OCI-LY3 (cell line): ENCODE measurements at regions not wholly inside any gene's neighbourhood (a gene's known extent, or its start where the extent isn't known, plus 50 kb on each side); places are given as distances from the start of the nearest gene placed in this dataset.

Source experiments
- H2AFZ ChIP-seq: fragments of 200-600, 300-600 bp; shearing (Covaris generic); 2 replicates; pipeline ENCODE4 v1.6.0; 2014; ENCODE audit warnings: antibody characterized with exemption, low read depth, low read length
- H3K27ac ChIP-seq: fragments of 200-600, 300-600 bp; sonication (generic); 2 replicates; pipeline ENCODE4 v1.5.1; 2014; ENCODE audit warnings: mild to moderate bottlenecking, low read length, moderate library complexity, mixed read lengths
- H3K27me3 ChIP-seq: fragments of 200-600, 300-600 bp; sonication (generic); 2 replicates; pipeline ENCODE4 v1.6.1; 2014; ENCODE audit warnings: low read depth, low read length, mixed read lengths
- H3K36me3 ChIP-seq: fragments of 200-600, 300-600 bp; sonication (generic); replicated peaks from 2 replicates; pipeline ENCODE3; 2014; ENCODE audit warnings: low read depth, low read length, mixed read lengths
- H3K4me1 ChIP-seq: fragments of 300-600, 200-600 bp; sonication (generic); 2 replicates; pipeline ENCODE4 v1.6.1; 2014; ENCODE audit warnings: low read length, mixed read lengths
- H3K4me2 ChIP-seq: fragments of 200-600, 300-600 bp; sonication (generic); 2 replicates; pipeline ENCODE4 v1.6.1; 2014; ENCODE audit warnings: low read length, mixed read lengths
- H3K4me3 ChIP-seq: fragments of 300-600, 200-600 bp; sonication (generic); 2 replicates; pipeline ENCODE4 v1.5.1; 2014; ENCODE audit warnings: antibody characterized with exemption, mild to moderate bottlenecking, low read length, moderate library complexity
- H3K79me2 ChIP-seq: fragments of 300-600, 200-600 bp; shearing (Covaris generic); 2 replicates; pipeline ENCODE4 v1.6.1; 2014; ENCODE audit warnings: mild to moderate bottlenecking, low read length, mixed read lengths
- H3K9ac ChIP-seq: fragments of 300-600, 200-600 bp; shearing (Covaris generic); 2 replicates; pipeline ENCODE4 v1.6.0; 2014; ENCODE audit warnings: mild to moderate bottlenecking, low read length, moderate library complexity
- H3K9me3 ChIP-seq: fragments of 200-600, 300-600 bp; shearing (Covaris generic); 2 replicates; pipeline ENCODE4 v1.6.1; 2014; ENCODE audit warnings: low read length, mixed read lengths; ENCODE audit not compliant: insufficient read depth
- H4K20me1 ChIP-seq: fragments of 200-600, 300-600 bp; sonication (generic); 2 replicates; pipeline ENCODE4 v1.6.1; 2016; ENCODE audit warnings: low read length, mixed read lengths; ENCODE audit not compliant: insufficient read depth
- EZH2phosphoT487 ChIP-seq: fragments of 200-600 bp; shearing (Covaris generic); IDR thresholded peaks from 2 replicates; pipeline ENCODE4 v1.6.1; 2018; ENCODE audit warnings: antibody characterized with exemption, mixed run types, low read depth
- TF ChIP-seq, protein P1 (sequence below): fragments of 200-600, 300-600 bp; sonication (generic); IDR thresholded peaks from 2 replicates; pipeline ENCODE4 v1.5.1; 2014; ENCODE audit warnings: antibody characterized with exemption, low read length, low read depth

DNA sequence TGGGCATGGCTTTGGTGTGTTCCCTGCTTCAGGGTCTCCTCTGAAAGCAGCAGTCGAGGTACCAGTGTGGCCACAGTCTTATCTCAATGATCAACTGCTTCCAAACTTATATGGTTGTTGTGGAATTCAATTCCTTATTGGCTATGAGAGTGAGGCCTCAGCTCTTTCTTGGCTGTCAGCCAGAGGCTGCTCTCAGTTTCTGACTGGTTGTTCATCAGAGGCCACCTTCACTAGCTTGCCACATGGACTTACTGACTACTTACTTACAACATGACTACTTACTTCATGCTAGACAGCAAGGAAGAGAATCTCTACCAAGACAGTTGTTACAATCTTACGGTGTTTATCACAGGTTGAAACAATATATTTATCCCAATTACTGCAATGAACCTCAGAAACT is 789.2 kb downstream of the DIPK2A start:
- H3K4me1 ChIP-seq, result no peaks in the 10 kb centered on the region
- H3K4me3 ChIP-seq, result no peak overlapping the region
- H3K36me3 ChIP-seq, result no peaks in the 10 kb centered on the region
- H2AFZ ChIP-seq, result no peak overlapping the region
- H3K9ac ChIP-seq, result no peak overlapping the region
- no peaks in the 10 kb centered on the region for H3K9me3 ChIP-seq
- H4K20me1 ChIP-seq, result no peaks in the 10 kb centered on the region
- TF ChIP-seq, protein P1, sequence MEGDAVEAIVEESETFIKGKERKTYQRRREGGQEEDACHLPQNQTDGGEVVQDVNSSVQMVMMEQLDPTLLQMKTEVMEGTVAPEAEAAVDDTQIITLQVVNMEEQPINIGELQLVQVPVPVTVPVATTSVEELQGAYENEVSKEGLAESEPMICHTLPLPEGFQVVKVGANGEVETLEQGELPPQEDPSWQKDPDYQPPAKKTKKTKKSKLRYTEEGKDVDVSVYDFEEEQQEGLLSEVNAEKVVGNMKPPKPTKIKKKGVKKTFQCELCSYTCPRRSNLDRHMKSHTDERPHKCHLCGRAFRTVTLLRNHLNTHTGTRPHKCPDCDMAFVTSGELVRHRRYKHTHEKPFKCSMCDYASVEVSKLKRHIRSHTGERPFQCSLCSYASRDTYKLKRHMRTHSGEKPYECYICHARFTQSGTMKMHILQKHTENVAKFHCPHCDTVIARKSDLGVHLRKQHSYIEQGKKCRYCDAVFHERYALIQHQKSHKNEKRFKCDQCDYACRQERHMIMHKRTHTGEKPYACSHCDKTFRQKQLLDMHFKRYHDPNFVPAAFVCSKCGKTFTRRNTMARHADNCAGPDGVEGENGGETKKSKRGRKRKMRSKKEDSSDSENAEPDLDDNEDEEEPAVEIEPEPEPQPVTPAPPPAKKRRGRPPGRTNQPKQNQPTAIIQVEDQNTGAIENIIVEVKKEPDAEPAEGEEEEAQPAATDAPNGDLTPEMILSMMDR, result no peak
- no peak for TF ChIP-seq EZH2phosphoT487
- H3K27ac ChIP-seq, result no peak overlapping the region
- no peaks in the 10 kb centered on the region for H3K79me2 ChIP-seq
- no peak overlapping the region for H3K4me2 ChIP-seq
- no peaks in the 10 kb centered on the region for H3K27me3 ChIP-seq

DNA sequence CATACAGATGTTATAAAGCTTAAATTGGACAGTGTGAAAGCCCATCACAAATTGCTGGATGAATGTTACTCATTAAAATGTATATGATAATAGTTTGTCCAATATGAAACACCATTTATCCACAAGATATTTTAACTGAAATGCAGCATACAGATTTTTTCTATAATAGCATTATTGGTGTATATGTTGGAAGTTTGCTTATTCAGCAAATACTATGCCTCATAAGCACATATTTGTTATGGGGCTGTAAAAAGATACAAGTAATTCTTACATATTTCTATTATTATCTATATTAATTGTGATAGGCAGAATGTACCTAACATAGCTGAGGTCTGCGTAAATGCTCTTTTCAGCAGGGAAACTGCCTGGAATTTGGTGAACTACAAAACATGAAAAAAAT is 790.5 kb downstream of the DIPK2A start:
- Histone ChIP-seq H2AFZ (no peak overlapping the region), H3K9me3 (no peaks in the 10 kb centered on the region), H3K9ac (no peak overlapping the region), H3K79me2 (no peaks in the 10 kb centered on the region), H3K27ac (no peak overlapping the region), H3K4me1 (no peaks in the 10 kb centered on the region), H3K27me3 (no peaks in the 10 kb centered on the region), H3K36me3 (no peaks in the 10 kb centered on the region), H3K4me2 (no peak overlapping the region), H3K4me3 (no peak overlapping the region), H4K20me1 (no peaks in the 10 kb centered on the region)
- no peak for TF ChIP-seq EZH2phosphoT487
- TF ChIP-seq, protein P1, result no peak

DNA sequence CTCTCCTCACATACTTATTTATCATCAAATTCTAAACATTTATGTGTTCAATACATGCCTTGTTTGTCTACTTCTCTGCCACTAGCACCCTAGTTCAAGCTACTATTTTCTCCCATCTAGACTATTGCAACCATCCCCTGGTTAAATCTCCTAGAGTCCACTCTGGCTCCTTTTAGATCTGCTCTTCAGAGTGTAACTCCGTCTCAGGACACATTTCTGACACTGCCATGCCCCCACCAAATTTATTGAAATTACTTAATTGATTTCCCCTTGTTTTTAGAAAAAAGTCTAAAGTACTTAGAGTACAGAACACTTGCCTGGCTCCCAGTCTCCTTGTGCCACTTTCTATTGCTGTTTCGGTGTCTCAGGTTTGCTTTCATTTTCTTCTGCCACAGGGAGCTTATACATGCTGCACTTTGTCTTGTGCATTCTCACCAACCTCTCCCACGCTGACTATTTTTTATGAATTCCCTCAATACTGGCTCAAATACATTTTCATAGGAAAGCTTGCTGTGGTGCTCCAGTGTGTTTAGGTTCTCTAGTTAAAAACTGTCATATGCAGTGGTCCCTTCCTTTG is 792.3 kb downstream of the DIPK2A start:
- Histone ChIP-seq H3K4me3 (peak overlapping the region; percentile 65), H4K20me1 (no peaks in the 10 kb centered on the region), H3K27me3 (no peaks in the 10 kb centered on the region), H3K36me3 (no peaks in the 10 kb centered on the region), H3K79me2 (no peaks in the 10 kb centered on the region), H3K27ac (no peak overlapping the region), H2AFZ (peak overlapping the region; percentile 78), H3K4me2 (peak overlapping the region; percentile 77), H3K9me3 (no peaks in the 10 kb centered on the region), H3K9ac (peak overlapping the region; percentile 31), H3K4me1 (no peaks in the 10 kb centered on the region)
- TF ChIP-seq, protein P1, result no peak
- no peak for TF ChIP-seq EZH2phosphoT487

DNA sequence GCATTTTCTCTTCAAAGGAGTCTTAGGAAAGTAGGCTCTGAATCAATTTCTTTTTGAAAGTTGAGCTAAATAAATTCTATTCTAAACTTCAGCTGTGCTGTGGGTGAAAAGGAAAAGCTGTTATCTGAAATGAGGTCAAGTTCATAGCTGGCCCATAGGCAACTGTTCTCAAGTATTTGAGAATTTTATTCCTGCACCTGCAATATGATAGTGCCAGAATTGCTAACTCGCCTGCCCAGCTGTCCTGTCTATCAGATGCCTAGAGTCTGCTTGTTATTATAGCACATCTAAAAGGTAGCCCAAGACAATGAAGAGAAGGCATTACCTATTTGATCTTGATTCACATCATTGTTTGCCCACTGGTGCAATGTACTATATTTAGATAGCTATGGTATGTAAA is 798.7 kb downstream of the DIPK2A start:
- H4K20me1 ChIP-seq, result no peaks in the 10 kb centered on the region

More for the DNA sequence above, 798.7 kb downstream of the DIPK2A start:
- no peak for TF ChIP-seq EZH2phosphoT487
- TF ChIP-seq, protein P1, result no peak
- H3K27me3 ChIP-seq, result no peaks in the 10 kb centered on the region
- H3K9ac ChIP-seq, result no peak overlapping the region
- H3K9me3 ChIP-seq, result no peaks in the 10 kb centered on the region
- peaks cover 12% of the 10 kb centered on the region for H3K4me1 ChIP-seq
- no peak overlapping the region for H3K27ac ChIP-seq
- no peak overlapping the region for H3K4me3 ChIP-seq
- no peaks in the 10 kb centered on the region for H3K36me3 ChIP-seq
- no peaks in the 10 kb centered on the region for H3K79me2 ChIP-seq
- no peak overlapping the region for H3K4me2 ChIP-seq
- H2AFZ ChIP-seq, result no peak overlapping the region
